Coronary artery (tissue), 2 donors: ENCODE measurements at regions not wholly inside any gene's neighbourhood (a gene's known extent, or its start where the extent isn't known, plus 50 kb on each side); places are given as distances from the start of the nearest gene placed in this dataset.

Source experiments
- DNase-seq: peaks from one replicate; pipeline ENCODE4 v3.0.0-alpha.2; 2017; ENCODE audit warnings: low spot score
- H3K27ac ChIP-seq, 2 donors: fragments of 200-600 bp; sonication (generic); one replicate each; pipeline ENCODE4 v1.5.1; 2016 to 2019
- H3K4me3 ChIP-seq: fragments of 200-600 bp; sonication (generic); 2 replicates; pipeline ENCODE4 v1.5.1; 2016; ENCODE audit warnings: mild to moderate bottlenecking, moderate library complexity
- TF ChIP-seq, protein P1 (sequence below): fragments of 200-600 bp; sonication (generic); IDR thresholded peaks from one replicate; pipeline ENCODE4 v1.5.1; 2019; ENCODE audit warnings: antibody characterized with exemption

DNA sequence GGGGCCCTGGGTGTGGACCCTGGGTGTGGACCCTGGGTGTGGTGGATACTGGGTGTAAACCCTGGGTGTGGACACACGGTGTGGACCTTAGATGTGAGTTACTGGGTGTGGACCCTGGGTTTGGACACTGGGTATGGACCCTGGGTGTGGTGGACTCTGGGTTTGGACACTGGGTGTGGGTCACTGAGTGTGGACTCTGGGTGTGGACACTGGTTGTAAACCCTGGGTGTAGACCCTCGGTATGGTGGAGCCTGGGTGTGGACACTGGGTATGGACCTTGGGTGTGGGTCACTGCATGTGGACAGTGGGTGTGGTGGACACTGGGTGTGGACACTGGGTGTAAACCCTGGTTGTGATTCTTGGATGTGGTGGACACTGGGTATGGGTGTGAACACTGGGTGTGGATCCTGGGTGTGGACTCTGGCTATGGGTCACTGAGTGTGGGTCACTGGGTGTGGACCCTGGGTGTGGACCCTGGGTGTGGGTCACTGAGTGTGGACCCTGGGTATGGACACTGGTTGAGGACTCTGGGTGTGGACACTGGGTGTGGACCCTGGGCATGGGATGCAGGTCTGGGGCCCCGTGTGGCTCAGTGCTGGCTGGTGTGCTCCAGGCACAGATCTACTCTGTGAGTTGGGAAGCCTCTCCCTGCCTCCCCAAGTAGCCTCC is 356.2 kb downstream of the GLRX3 start:
- peak; percentile 54 for DNase-seq
- Histone ChIP-seq H3K4me3 (no peak overlapping the region), H3K27ac (no peak overlapping the region)
- TF ChIP-seq, protein P1, sequence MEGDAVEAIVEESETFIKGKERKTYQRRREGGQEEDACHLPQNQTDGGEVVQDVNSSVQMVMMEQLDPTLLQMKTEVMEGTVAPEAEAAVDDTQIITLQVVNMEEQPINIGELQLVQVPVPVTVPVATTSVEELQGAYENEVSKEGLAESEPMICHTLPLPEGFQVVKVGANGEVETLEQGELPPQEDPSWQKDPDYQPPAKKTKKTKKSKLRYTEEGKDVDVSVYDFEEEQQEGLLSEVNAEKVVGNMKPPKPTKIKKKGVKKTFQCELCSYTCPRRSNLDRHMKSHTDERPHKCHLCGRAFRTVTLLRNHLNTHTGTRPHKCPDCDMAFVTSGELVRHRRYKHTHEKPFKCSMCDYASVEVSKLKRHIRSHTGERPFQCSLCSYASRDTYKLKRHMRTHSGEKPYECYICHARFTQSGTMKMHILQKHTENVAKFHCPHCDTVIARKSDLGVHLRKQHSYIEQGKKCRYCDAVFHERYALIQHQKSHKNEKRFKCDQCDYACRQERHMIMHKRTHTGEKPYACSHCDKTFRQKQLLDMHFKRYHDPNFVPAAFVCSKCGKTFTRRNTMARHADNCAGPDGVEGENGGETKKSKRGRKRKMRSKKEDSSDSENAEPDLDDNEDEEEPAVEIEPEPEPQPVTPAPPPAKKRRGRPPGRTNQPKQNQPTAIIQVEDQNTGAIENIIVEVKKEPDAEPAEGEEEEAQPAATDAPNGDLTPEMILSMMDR, result no peak

DNA sequence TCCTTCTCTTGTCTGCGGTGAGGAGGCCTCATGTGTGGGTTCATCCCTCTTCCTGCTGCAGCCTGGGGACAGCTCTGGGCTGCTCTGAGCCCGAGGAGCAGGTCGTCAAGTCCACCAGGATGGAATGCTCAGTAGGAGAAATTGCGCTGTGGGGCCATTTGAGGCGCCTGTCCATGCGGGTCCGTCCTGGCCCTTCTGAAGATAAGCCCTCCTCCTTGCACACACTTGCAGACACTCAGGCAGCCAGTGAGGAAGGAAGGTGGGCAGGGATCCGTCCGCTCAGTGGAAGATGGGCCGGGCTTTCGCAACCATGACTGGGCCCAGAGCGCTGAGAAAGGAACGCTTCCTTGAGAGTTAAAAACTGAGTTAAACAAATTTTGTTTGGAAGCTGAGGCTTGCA is 356.8 kb downstream of the GLRX3 start:
- DNase-seq, result no peak
- no peak overlapping the region for H3K4me3 ChIP-seq
- no peak overlapping the region for H3K27ac ChIP-seq
- TF ChIP-seq, protein P1, result no peak

DNA sequence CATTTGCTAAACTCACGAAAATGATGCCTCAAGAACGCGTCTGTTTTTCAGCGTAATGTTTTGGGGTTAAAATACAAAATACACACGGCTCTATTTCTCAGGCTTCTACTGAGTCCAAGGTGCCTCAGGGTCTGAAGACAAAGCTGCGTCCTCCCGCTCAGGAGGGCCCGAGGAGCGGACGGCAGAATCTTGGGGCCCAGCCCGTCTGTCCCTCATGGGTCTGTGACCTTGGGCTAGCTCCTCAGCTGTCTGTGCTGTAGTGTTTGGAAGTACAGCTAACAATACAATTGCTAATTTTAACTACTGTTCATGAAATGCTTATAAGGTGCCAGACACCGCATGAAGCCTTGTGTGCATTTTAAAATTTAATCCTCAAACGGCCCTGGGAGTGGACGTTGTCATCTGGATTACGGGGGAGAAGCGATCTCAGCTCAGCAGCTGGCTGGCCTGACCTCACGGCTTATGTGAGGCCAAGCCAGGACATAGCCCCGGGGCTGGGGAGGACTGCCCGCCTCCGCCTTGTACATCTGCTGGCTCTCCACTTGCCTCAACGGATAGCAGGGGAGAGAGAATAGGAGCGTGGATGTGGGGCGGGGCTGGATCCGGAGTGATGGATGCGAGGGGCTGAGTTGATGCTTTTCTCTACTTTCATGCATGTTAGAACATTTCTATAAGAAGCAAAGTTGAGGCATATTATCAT is 357.4 kb downstream of the GLRX3 start:
- peak; percentile 45 for DNase-seq
- TF ChIP-seq, protein P1, result no peak
- H3K27ac ChIP-seq, result no peak overlapping the region

DNA sequence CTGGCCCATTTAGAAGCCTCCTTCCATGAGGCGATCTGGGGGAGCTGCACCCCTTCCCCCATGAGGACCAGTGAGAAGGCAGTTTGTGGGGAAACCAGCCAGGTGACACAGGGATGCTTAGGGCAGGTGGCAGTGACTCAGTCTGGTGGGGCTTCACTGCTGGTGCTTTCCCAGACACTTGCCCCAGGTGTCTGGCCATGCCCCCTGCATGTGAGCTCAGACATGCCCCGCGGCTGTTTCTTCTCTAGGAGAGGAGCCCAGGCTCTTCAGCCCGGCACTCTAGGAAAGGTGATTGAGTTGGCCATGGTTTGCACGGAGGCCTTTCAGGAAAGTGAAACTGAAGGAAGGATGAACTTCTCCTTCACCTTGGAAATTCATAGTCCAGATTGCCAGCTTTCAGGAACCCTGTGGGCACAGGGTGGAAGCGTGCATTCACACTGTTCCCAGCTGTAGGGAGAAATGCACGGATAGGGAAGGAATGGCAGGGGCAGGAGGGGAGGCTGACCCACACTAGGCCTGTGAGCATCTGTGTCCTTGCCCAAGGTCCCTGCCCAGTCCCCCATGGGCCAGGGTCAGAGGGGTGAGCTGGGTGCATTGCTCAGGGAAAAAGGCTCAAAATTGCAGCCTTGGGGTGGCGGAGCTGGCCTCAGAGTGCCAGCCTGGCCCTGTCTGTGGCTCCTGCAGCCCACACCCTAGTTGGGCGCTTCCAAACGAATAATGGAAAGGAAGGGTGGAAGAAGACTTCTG is 359.1 kb downstream of the GLRX3 start:
- TF ChIP-seq, protein P1, result no peak
- DNase-seq, result peak; percentile 49
- Histone ChIP-seq H3K27ac (no peak overlapping the region), H3K4me3 (no peak overlapping the region)

More for the DNA sequence above, 357.4 kb downstream of the GLRX3 start:
- no peak overlapping the region for H3K4me3 ChIP-seq

DNA sequence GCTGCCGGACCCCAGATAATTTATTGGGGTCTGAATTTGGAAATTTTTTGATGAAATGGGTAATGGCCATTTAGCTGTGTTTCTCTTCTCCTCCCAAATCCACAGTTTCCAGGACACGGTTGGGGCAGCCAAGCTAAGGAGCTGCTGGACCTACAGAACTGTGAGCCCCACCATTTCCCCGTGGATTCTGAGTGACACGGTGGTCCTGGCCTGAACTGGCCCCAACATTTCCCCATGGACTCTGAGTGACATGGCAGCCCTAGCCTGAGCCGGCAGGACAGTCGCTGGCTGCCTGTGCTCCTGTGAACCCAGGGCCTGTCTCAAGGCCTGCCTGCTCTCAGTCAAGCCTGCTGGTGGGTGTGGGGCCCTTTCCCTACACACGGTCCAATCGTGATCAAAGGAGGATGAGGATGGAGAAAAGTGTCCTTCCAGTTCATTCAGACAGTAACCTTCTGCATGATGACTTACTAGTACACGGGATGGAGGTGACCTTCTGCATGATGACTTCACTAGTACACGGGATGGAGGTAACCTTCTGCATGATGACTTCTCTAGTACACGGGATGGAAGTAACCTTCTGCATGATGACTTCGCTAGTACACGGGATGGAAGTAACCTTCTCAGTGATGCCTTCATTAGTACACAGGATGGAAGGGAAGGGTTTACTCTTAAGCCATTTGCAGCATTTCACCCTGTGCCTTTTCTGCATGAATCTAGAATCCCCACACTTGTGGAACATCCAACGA is 359.9 kb downstream of the GLRX3 start:
- no peak overlapping the region for H3K27ac ChIP-seq
- H3K4me3 ChIP-seq, result no peak overlapping the region
- peak; percentile 70 for DNase-seq
- TF ChIP-seq, protein P1, result no peak

DNA sequence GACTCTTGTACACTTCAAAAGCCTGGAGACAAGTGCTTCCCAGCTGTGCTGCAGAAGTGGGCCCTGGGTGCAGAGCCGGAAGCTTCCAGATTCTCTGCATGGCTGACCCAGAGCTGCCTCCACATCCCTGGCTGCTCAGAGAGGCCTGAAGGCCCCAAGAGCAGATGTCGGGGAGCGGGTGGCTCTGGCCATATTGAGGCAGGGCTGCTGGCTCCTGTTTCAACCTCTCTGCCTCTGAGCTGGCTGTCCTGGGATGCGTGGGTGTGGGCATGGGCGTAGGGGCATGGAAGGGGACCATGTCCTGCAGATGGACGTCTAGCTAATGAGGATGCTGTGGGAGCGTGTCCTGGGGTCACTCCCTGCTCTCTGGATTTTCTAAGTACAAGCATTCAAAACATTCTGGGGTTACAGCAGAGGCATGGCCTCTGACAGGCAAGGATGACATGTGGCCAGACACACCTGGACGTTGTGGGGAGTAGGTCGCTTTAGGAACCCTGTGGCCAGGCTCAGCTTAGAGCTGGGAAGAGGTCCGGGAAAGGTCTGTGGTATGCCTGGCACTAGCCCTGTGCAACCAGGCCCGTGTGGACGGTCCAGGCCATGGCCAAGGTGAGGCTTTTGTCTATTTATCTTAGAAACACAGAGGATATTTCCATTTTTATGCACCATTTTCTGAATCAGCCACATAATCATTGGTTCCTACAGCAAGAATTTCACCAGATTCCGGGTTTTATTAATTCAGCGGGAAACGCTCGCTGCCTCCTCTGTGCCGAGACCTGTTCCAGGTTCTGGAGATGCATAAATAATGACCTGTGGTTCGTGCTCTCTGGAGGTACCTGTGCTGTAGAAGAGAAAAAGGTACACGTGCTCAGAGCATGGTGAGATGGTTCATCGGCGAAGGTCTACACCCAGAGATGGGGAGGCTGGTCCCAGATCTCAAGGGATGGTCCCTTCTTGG is 361.1 kb downstream of the GLRX3 start:
- TF ChIP-seq, protein P1, result no peak
- no peak for DNase-seq
- Histone ChIP-seq H3K27ac (no peak overlapping the region), H3K4me3 (no peak overlapping the region)
